Esophagus (tissue), 2 donors: ENCODE measurements at regions not wholly inside any gene's neighbourhood (a gene's known extent, or its start where the extent isn't known, plus 50 kb on each side); places are given as distances from the start of the nearest gene placed in this dataset.

Experiments used
- H3K27ac ChIP-seq, 2 donors: one replicate each; pipeline ENCODE4 v1.5.1; 2013; ENCODE audit warnings: low read depth in 2 of 2, mild to moderate bottlenecking in 2 of 2, inconsistent platforms in 1 of 2, low read length in 1 of 2, moderate library complexity in 1 of 2
- H3K27me3 ChIP-seq, 2 donors: one replicate each; pipeline ENCODE4 v1.6.1; 2013; ENCODE audit warnings: low read length in 2 of 2, control low read depth in 1 of 2, mild to moderate bottlenecking in 1 of 2; ENCODE audit not compliant: insufficient read depth in 2 of 2, control insufficient read depth in 1 of 2
- H3K36me3 ChIP-seq, 2 donors: one replicate each; pipeline ENCODE4 v1.6.1; 2013; ENCODE audit warnings: low read length in 1 of 2; ENCODE audit not compliant: control insufficient read depth in 2 of 2, insufficient read depth in 2 of 2
- H3K4me1 ChIP-seq, 2 donors: one replicate each; pipeline ENCODE4 v1.6.1; 2013; ENCODE audit warnings: low read length in 1 of 2; ENCODE audit not compliant: control insufficient read depth in 2 of 2, insufficient read depth in 2 of 2
- H3K4me3 ChIP-seq, 2 donors: one replicate each; pipeline ENCODE4 v1.5.1; 2013; ENCODE audit warnings: low read length in 2 of 2, mild to moderate bottlenecking in 2 of 2, low read depth in 1 of 2, moderate library complexity in 1 of 2
- H3K9me3 ChIP-seq, 2 donors: one replicate each; pipeline ENCODE4 v1.6.1; 2013; ENCODE audit warnings: mild to moderate bottlenecking in 2 of 2, low read depth in 1 of 2, low read length in 1 of 2, moderate library complexity in 1 of 2; ENCODE audit not compliant: control insufficient read depth in 2 of 2, insufficient read depth in 1 of 2
- WGBS, 2 donors: extraction: QIAGEN DNeasy Blood & Tissue Kit; methylation state at CpG; one replicate each; pipeline ENCODE4 v1.1.7; 2013; 5-methylcytosine and 5-hydroxymethylcytosine counted together
- donor health status: healthy with polysubstance abuse.
- donor health status: Bipolar disorder and iron deficiency.

DNA sequence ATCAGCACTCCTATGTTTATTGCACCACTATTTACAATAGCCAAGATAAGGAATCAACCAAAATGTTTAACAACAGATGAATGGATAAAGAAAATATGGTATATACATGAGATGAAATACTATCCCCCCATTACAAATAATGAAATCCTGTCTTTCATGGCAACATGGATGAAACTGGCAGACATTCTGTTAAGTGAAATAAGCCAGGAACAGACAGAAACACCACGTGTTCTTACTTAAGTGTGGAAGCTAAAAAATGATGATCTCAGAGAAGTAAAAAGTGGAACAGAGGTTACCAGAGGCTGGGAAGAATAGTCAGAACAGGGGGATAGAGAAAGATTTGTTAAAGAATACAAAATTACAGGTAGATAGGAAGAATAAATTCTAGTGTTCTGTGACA, 113.7 kb upstream of the MDM1 start:
- Histone ChIP-seq H3K4me1 (no peaks in the 10 kb centered on the region), H3K4me3 (no peak overlapping the region), H3K36me3 (no peaks in the 10 kb centered on the region), H3K9me3 (no peaks in the 10 kb centered on the region), H3K27me3 (no peaks in the 10 kb centered on the region), H3K27ac (no peak overlapping the region)
- WGBS, 2 donors = 37 to 40% methylated on average over 1 of the region's 1 CpG

DNA sequence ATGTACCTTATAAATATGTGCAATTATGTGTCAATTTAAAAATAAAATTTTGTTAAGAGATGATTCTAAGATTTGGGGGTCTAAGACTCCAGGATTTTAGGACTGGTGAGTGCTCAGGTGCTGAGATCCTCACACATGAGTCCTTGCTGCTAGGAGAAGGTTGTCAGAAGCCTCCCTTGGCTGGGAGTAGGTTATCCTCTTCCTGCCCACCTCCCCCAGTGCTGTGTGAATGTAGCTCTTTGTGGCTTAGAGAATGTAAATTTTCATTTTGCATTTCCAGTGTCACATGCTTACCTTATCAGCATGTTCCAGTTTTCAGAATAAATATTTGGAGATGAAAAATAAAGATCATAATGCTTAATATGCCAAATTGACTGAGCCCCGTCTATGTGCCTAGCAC, 114.2 kb upstream of the MDM1 start:
- Histone ChIP-seq H3K27me3 (no peaks in the 10 kb centered on the region), H3K27ac (no peak overlapping the region), H3K9me3 (no peaks in the 10 kb centered on the region), H3K4me3 (no peak overlapping the region), H3K4me1 (no peaks in the 10 kb centered on the region), H3K36me3 (no peaks in the 10 kb centered on the region)
- WGBS, 2 donors = 85 to 90% methylated on average over 1 of the region's 1 CpG

DNA sequence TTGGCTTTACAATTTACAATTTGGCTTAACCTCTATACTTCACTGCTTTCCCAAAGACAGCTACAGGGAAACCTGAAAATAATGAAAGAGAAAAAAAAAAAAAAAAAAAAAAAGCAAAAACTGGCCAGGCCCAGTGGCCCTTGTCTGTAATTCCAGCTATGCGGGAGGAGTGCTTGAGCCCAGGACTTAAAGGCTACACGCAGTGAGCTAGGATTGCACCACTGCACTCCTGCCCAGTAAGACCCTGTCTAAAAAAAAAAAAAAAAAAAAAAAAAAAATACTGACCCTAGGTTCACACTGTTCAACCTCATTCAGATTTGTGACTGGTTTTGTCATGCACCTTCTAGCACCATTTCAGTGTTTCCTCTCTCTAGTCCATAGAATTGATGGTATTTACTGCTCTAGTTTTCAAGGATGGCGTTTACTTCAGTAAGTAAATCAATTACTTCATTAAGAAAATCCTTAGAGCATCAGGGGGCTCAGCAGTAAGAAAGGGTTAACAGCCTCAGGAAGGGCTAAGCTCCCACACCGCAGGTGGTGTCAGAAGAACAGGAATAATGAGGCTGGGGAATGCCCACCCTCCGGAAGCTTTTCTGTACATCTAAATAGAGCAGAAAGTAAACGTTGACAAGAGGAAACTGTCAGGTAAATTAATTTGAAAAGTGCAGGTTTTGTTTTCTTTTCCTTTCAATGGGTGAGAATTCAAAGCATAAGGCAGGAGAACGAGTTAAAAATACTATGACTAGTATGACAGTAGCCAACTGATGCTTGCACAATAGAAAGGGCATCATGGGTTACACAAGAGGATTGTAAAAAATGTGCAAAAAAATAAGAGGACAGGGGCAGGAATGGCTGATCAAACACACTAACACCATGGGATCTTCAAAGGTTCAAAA, 115.0 kb upstream of the MDM1 start:
- WGBS, 2 donors = 53 to 57% methylated on average over 7 of the region's 7 CpGs
- Histone ChIP-seq H3K36me3 (no peaks in the 10 kb centered on the region), H3K4me3 (no peak overlapping the region), H3K9me3 (no peaks in the 10 kb centered on the region), H3K27me3 (no peaks in the 10 kb centered on the region), H3K27ac (no peak overlapping the region), H3K4me1 (no peaks in the 10 kb centered on the region)

DNA sequence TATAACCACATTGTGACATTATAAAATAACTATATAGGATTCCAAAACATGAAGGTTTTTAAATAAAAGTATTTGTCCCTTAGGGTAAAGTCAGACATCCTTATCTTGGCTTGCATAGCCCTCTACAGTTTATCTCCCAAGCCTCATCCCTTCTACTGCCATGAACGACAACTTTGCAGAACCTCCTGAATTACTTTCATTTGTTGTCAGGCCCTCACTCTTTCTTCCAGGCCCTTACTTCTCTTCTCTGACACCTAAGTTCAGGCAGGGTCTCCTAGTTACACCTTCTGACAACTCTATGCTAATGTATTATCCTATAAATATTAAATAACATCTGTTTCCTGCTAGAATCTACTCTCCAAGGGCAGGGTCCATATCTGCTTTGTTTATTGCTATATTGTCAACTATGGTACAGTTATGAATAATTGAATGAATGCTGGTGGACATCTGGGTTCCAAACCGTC, 115.7 kb upstream of the MDM1 start:
- Histone ChIP-seq H3K27me3 (no peaks in the 10 kb centered on the region), H3K4me3 (no peak overlapping the region), H3K27ac (no peak overlapping the region), H3K9me3 (no peaks in the 10 kb centered on the region), H3K36me3 (no peaks in the 10 kb centered on the region), H3K4me1 (no peaks in the 10 kb centered on the region)
- WGBS, 2 donors = 66 to 77% methylated on average over 2 of the region's 2 CpGs

DNA sequence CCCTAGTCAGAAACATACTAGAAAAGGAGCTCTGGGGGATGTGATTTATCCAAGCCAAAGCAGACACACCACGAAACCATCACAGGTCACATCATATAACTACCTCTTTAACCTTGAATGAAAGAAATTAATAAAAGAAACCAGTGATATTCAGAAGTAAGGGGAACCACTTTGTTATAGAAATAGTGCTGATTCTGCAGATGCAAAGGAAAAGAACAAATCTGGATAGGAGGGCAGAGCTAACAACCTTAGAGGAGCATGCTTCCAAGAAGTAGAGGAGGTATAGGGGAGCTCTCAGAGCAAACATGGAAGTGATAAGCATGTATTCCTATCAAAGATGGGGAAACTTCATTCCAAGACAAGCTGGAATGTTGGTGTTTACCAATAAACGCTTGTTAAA, 117.0 kb upstream of the MDM1 start:
- H3K4me3 ChIP-seq = no peak overlapping the region
- H3K9me3 ChIP-seq = no peaks in the 10 kb centered on the region
- WGBS, 2 donors = 93 to 94% methylated on average over 2 of the region's 2 CpGs

DNA sequence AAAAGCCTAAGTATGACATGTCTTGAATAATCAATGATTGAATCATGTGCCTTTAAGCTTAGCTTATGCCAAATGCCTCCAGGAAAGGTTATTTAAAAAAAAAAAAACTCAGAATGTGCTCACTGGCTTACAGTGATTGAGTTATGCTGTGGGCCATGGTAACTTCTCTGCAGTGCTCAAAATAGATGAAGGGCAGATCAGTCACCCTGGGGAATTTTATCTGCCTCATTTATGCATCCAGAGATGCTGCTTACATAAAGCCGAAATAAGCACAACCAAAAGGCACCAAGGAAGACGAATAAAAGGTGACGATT, 118.7 kb upstream of the MDM1 start:
- Histone ChIP-seq H3K27me3 (no peaks in the 10 kb centered on the region), H3K4me3 (no peak overlapping the region), H3K4me1 (no peaks in the 10 kb centered on the region), H3K27ac (no peak overlapping the region), H3K36me3 (no peaks in the 10 kb centered on the region), H3K9me3 (no peaks in the 10 kb centered on the region)
- 60 to 67% methylated on average over 3 of the region's 3 CpGs for WGBS, 2 donors

More for the DNA sequence above, 117.0 kb upstream of the MDM1 start:
- Histone ChIP-seq H3K36me3 (no peaks in the 10 kb centered on the region), H3K27me3 (no peaks in the 10 kb centered on the region), H3K27ac (no peak overlapping the region), H3K4me1 (no peaks in the 10 kb centered on the region)

DNA sequence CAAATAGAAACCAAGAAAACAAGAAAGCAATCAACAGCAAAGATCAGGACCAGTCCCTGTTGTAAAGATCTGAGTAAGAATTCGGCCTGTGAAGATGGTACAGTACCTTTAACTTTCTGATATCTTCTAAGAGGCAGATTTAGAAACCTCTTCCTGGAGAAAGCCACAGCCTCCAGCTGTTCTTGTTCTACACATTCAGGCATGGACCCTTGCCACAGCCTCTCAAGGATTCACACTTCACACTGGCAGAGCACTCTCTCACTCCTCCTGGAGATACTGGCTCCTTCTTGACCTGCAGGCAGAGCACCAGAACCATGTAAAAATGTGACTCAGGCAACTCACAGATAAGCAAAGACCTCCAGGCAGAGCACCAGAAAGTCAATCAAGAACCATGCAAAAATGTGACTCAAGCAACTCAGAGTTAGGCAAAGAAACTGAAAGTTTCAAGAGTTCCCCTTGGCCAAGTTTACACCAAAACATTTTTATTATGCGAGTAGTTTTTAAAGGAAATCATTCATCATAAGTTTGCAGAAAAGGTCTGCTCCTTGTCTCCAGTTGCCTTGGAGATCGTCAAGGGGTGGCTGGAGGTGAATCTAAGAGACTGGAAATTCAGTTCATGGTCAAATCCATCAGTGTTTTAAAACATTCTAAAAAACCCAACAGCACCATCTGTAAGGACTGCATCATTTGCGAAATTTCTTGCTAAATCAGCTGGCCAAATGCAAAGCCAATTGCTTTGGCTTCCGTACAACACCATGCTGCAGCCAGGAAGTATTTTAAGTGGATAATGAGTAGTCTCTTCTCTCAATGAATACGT, 119.3 kb upstream of the MDM1 start:
- Histone ChIP-seq H3K27me3 (no peaks in the 10 kb centered on the region), H3K4me3 (no peak overlapping the region), H3K27ac (peak overlapping the region; percentile 22 to 35), H3K36me3 (no peaks in the 10 kb centered on the region), H3K4me1 (no peaks in the 10 kb centered on the region), H3K9me3 (no peaks in the 10 kb centered on the region)
- 28 to 33% methylated on average over 6 of the region's 6 CpGs for WGBS, 2 donors

DNA sequence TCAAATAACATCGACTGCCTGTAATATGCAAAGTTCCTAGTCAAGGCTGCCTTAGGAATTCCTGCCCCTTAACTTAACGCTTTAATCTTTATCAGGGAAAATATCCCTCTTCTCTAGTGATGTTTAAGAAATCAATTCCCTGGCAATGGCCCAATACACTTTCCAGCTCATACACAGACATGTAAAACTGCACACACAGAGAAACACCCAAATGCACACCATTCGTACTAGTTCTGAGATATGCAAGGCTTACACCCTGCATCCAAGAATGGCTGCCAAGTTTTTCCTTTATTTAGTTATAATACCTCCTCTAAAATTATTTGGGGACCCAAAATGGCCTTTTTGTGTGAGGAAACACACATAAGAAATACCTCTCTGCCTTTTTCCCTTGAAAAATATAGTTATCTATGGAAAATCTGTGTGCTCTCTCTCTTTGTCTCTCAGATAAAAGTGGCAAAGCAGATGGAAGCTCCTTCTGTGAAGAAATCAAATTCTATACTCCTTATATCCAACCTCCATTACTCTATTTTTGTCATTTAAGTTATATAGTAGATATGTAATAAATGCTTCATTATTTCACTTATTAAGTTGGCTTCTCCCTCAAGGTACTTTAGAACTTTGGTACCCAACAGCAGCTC, 120.0 kb upstream of the MDM1 start:
- Histone ChIP-seq H3K27ac (no peak overlapping the region), H3K4me3 (no peak overlapping the region)

DNA sequence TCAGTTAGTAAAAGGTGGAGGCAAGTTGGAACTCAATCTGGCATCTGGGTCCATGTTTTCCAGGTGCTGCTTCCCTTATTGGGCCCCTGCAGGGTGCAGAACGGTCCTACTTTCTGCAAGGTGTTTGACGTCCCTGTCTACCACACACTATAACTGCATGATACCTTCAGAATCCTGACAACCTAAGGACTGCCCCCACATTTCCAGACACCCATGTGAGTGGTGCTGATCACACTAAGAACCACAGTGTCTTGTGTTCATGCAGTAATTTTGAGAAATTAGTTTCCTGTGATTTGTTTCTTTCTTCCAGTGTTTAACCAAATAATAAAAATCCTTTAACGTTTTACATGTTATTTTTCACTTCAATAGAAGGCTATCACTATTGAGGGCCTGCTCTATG, 121.1 kb upstream of the MDM1 start:
- no peak overlapping the region for H3K4me3 ChIP-seq
- WGBS, 2 donors = 79 to 84% methylated on average over 3 of the region's 3 CpGs
- no peaks in the 10 kb centered on the region for H3K4me1 ChIP-seq
- no peak overlapping the region for H3K27ac ChIP-seq
- H3K27me3 ChIP-seq = no peaks in the 10 kb centered on the region
- H3K36me3 ChIP-seq = no peaks in the 10 kb centered on the region
- no peaks in the 10 kb centered on the region for H3K9me3 ChIP-seq

More for the DNA sequence above, 120.0 kb upstream of the MDM1 start:
- 36 to 38% methylated on average over 3 of the region's 3 CpGs for WGBS, 2 donors
- H3K27me3 ChIP-seq = no peaks in the 10 kb centered on the region
- no peaks in the 10 kb centered on the region for H3K4me1 ChIP-seq
- no peaks in the 10 kb centered on the region for H3K9me3 ChIP-seq
- H3K36me3 ChIP-seq = no peaks in the 10 kb centered on the region
